B cell (primary cell): ENCODE measurements at regions not wholly inside any gene's neighbourhood (a gene's known extent, or its start where the extent isn't known, plus 50 kb on each side); places are given as distances from the start of the nearest gene placed in this dataset.

Experiments
- EZH2 ChIP-seq: IDR thresholded peaks from 2 replicates; pipeline ENCODE4 v1.6.1; 2012; ENCODE audit warnings: borderline replicate concordance, low read depth, mild to moderate bottlenecking, moderate library complexity, low read length; ENCODE audit not compliant: insufficient read depth, poor library complexity, severe bottlenecking
- TF ChIP-seq, protein P1 (sequence below): fragments of 200-600 bp; IDR thresholded peaks from one replicate; pipeline ENCODE4 v1.8.0; 2022; ENCODE audit warnings: antibody characterized with exemption, mild to moderate bottlenecking

DNA sequence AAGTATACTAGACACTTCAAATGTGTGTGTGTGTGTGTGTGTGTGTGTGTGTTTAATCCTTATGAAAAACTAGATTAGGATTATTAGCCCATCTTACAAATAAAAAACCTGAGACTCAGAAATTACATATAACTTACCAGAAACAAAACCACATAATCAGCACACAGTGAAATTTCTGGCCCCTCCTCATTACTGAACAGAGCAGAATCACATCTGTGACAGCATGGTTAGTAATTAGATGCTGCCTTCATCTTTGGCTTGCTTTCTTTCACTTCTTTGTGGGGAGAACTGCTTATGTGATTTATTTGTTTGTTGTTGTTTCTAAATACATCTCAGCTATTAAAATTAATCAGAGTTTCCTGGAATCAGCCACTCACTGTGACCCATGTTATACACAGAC, 267.1 kb downstream of the TENT5A start:
- TF ChIP-seq, protein P1, sequence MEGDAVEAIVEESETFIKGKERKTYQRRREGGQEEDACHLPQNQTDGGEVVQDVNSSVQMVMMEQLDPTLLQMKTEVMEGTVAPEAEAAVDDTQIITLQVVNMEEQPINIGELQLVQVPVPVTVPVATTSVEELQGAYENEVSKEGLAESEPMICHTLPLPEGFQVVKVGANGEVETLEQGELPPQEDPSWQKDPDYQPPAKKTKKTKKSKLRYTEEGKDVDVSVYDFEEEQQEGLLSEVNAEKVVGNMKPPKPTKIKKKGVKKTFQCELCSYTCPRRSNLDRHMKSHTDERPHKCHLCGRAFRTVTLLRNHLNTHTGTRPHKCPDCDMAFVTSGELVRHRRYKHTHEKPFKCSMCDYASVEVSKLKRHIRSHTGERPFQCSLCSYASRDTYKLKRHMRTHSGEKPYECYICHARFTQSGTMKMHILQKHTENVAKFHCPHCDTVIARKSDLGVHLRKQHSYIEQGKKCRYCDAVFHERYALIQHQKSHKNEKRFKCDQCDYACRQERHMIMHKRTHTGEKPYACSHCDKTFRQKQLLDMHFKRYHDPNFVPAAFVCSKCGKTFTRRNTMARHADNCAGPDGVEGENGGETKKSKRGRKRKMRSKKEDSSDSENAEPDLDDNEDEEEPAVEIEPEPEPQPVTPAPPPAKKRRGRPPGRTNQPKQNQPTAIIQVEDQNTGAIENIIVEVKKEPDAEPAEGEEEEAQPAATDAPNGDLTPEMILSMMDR = no peak
- no peak for TF ChIP-seq EZH2
